Activated T-helper 9 cell treated with anti-CD3 and anti-CD28 coated beads, Interleukin-2, amount 50 U/mL, for 16 hours (primary cell): ENCODE measurements at regions not wholly inside any gene's neighbourhood (a gene's known extent, or its start where the extent isn't known, plus 50 kb on each side); places are given as distances from the start of the nearest gene placed in this dataset.

Experiments used
- DNase-seq: peaks from one replicate; pipeline ENCODE4 v3.0.0-alpha.2; 2020; ENCODE audit warnings: low read depth

DNA sequence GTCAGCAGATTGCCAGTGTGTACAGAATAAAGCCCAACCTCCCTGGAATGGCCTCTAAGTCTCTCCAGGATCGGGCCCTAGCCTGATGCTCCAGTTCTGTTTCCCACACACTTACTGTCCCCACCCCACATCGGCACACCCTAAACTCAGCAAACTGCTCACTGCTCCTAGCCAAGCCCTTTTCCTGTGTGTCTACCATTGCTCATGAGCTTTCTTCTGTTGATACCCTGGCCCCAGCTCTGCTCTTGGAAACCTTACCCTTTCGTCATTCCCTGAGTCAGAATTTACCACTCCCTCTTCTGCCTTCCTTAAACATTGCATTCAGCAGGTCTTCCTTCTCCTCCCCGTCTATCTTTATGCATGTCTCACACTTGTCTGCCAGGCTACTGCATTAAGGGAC is 158.9 kb downstream of the TMX1 start:
- DNase-seq = no peak

DNA sequence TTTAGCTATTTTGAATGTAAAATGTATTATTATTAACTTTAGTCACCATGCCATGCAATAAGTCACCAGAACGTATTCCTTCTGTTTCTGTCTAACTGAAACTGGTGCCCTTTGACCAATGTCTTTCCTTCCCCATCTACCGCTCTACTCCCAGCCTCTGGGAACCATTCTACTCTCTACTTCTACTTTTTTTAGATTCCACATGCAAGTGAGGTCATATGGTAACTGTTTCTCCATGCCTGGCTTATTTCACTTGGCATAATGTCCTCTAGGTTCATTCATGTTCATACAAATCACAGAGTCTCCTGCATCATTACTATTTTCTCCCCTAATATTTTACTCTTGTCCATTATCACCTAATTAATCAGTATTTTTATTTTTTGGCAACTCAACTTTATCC is 160.1 kb downstream of the TMX1 start:
- no peak for DNase-seq

DNA sequence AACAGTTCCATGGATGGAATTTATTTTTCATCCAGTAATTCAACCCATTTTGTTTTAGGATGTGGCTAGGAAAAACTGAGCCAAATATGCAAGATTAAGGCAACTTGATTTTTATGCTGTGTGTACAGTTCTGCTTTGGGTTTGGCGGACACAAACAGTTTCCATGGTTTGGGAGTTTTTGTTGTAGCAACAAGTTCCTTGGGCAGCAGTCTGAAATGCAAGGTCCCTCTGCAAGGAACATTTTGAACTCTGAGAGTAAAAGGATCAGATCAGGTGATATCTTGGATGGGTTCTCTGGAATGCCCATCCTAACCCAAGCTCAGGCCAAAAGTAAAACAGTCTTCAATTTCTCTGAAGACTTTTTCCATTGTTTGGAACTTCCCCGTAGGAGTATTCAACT is 161.2 kb downstream of the TMX1 start:
- no peak for DNase-seq

DNA sequence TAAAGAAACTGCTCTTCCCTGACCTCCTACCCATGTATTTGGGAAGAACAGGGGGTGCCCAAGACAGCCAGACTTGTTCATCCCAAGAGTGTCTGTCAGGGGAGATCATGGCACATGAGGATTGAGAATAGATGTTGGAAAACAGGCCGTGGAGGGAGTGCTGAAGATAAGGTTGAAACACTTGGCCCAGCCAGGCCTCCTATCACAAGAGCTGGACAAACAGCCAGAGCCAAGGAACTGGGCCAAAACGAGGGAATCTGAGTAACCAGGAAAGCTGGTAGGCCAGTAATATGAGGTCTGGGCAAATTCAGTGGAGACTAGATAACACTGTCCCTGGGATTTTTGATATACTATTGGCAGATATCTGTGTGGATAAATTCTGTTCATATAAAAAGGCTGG is 161.7 kb downstream of the TMX1 start:
- no peak for DNase-seq

DNA sequence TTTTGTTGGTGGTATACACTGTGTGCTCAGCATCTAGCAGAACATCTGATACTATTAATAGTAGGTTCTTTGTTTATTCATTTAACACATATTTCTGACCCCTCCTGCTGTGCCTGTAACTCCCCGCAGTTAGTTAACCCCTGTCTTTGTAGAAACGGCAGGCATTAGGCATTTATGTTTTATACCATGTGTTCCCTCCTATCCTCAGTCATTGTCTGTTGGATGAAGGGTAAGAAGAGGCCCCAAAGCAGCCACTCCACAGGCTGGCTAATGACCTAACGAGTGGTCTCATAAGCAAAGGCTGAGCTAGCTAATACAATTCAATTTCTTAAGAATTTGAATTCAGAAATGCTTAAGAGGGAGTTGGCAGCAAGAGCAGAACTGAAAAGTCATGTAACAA is 170.8 kb downstream of the TMX1 start:
- no peak for DNase-seq

DNA sequence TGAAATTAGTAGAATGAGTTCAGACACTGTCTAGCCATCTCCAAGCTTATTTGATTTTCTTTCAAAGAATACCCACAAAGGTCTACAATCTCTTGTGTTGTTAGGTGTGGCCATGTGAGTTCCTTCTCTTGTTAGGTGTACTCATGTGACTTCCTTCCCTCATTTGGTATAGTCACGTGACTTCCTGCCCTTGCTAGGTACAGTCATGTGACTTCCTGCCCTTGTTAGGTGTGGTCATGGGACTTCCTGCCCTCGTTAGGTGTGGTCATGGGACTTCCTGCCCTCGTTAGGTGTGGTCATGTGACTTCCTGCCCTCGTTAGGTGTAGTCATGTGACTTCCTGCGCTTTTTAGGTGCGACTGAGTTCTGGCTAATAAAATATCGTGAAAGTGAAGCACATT is 179.6 kb downstream of the TMX1 start:
- peak; percentile 14 for DNase-seq

DNA sequence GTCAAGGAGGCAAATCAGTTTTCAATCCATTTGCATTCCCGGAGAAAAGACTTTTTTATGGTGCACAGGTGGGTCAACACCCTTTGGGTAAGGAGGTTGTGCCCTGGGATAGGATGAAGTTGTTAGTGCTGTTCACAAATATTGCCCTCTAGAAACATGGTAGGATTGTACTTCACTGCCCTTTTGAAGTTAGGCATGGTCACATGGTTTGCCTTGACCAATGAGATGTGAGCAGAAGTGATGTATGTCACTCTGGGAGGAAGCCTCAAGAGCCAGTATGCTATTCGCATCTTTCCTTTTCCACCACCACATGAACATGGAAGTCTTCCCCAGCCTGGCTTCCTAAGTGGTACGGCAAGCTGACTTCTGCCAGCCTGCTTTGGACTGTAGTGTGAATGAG is 182.7 kb downstream of the TMX1 start:
- no peak for DNase-seq

DNA sequence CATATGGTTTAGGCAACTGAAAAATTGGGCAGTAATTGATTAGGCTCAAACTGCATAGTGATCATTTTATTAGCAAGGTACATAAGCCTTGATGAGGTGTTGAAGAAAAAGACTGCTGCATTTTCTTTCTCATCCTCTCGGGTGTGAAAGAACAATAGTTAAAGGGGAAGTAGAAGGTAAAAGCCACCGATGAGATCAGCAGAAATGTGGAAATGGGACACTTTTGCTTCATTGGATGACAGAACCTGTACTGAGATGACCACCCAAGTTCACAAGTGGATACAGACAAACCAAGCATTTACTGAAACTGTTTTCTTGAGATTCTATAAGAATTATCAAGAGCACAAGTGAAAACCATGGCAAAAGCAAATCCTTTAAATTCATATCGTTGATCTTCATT is 184.0 kb downstream of the TMX1 start:
- no peak for DNase-seq

DNA sequence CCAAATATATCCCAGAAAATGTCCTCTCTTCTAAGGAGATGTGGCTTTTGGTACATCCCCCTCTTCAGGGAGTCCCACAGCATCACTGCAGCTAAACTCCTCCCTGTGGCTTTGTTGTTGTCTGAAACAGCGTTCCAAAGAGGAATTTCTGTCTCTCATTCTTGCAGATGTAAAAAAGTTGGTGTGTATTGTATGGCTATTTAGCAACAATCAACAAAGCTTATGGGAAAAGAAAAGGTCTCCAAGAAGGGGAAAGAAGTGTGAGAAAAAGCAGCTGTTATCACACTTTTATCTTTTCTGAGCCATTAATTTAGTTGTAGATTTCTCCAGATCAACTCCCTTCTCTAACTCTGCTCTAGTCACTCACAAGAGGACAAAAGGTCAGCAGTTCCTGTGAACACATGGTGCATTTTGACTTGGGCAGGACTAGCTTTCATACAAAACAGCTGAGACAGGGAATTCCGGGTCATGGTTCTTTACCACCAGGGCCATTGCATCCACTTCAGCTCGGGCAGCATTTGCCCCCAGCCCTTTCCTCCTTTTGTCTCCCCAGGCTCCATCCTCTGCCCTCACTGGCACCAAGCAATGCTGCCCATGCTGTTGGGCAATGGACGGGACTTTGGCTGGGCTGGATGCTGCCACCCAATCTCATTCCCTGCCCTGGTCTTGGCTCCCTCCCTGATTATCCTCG is 184.7 kb downstream of the TMX1 start:
- no peak for DNase-seq

DNA sequence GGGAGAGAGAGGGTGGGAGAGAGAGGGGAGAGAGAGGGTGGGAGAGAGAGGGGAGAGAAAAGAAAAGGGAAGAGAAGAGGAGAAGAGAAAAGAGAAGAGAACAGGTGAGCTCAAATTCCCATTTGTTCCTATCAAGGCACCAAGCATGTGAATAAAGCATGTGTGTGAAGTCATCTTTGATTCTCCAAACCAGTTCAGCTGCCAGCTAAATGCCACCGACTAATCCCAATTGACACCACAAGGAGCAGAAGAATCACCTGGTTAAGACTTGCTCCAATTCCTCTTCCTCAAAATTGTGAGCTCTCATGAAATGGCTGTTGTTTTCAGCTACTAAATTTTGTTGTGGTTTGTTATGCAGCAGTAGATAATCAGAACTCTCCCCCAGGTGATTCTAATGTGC is 188.9 kb downstream of the TMX1 start:
- no peak for DNase-seq

DNA sequence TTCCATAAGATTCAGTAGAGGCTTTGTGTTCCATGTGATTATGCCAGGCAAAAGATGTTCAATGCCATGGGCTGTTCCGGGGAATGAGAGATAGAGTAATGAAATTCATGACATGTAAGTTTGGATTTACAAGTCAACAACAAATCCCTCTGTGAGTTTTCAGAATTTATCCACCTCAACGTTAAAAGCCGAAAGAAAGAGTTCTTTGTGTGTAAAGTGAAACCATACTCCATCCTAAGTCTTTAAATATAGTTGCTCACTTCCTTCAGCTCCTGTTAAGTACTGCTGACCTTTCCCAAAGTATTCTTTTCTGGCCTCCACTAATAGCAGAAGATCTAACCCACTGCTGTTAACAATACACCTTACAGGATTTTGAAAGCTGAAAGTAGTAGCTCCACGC is 190.0 kb downstream of the TMX1 start:
- DNase-seq = no peak

DNA sequence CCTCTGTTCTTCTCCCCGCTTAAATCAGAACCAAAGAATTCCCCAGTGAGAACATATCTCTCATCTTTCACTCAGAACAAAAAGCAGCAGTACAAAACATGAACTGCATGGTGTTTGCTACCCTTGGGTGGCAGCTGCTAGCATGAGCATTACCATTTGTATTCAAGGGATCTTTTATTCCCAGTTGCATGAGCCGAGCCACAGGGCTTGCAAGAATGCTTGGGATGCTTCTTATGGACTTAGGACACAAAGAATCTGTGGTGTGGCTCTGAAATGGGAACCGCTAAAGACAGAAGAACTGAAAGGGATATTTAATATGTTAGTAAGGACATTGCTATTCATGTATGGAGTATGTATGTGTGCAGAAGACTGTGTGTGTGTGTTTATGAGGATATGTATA is 190.6 kb downstream of the TMX1 start:
- no peak for DNase-seq

DNA sequence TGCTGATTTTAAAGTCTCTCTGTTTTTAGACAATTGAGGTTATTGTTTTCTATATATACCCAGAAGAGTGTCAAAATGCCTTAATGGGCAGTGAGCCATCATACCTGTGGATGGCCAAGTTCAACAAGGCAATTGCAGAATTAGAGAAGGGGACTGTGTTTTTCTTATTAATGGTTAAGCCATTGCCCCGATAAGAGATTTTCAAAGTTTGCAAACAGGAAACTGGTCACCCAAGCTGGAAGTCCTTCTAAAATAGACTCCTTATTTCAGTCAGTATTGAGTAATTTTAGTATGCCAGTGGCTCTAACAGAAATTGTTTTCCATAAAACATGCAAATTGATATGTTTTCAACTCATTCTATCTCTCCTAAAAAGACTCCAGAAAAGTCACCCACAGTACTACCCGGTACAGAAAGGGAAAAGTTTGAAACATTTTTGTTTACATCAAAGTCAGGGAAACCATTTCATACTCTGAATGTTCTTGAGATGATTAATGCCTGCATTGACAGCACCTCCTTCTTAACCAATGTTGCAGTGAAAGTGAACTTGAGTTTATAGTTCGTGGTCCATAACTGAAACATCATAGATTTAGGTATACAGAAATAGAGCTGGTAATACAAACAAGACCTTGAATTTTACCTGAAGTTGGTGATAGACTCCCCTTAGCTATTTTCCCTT is 191.1 kb downstream of the TMX1 start:
- no peak for DNase-seq

DNA sequence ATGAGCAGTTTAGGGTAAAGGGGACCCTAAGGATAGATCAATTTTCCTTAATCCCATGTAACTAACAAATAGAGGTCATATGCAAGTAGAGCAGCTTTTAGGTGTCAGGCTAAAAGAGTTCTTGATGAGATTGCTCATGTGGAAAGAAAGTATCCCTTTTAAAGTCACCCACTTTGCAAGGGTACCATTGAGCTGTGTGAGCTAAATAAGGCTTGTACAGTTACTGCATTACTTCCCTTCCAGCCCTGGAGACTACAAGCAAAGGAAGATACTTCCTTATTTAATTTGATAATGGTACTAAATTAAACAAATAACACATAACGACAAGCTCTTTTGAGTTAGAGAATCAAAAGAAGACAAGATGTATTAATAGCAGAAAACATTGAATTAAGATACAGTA is 191.7 kb downstream of the TMX1 start:
- DNase-seq = no peak

DNA sequence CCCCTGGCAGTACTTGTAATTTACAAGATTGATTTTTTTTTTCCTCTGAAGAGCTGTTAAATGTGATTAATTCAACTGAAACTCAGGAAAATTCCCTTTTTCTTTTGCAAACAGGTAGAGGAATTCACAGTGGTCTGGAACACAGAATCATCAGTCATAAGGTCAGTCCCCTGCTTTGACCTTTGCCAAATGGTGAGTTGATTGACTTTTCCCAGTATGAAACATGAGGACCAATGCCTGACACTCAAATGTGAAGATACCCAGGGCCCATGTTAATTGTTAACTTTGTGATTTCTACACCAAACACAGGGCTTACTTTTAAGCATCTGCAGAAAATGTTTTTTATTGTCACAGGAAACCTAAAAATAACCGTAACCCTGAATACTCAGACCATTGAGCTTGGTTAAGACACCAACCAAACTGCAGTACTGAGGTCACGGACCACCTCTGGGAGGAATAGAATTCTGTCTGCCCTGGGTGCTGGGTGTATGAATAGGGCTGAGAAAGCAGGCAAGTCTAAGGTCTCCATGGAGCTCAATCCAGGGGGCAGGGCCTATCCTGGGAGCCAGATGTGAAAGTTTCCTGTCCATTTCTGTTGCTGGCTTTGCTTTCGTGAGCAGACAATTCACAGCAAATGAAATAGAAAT is 192.4 kb downstream of the TMX1 start:
- DNase-seq = no peak

DNA sequence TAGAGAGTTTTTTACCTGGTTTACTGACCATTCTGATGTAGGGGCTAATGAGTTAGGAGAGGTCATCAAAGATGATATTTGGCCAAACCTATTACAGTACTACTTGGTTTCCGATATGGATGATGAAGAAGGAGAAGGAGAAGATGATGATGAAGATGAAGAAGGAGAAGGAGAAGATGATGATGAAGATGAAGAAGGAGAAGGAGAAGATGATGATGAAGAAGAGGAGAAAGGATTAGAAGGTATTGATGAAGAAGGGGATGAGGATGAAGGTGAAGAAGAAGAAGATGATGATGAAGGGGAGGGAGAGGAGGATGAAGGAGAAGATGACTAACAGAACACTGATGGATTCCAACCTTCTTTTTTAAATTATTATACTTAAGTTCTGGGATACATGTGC is 196.6 kb downstream of the TMX1 start:
- no peak for DNase-seq

DNA sequence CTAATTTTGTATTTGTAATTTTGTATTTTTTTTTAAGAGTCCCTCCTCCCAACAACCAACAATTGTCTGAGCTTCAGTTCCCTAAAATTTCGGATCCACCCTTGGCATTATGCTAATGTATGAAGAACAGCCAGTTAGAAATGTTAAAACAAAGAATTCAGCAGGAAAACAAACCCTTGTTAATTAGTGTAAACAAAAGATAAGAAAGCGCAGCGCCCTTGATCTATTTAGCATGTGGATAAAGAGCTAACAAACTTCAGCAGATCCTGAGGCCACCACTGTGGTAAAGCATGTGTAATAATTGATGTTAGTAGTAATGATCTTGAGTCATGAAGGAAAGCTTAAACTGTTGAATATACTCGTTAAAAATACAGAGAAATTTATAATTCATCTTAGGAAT is 199.8 kb downstream of the TMX1 start:
- DNase-seq = no peak

DNA sequence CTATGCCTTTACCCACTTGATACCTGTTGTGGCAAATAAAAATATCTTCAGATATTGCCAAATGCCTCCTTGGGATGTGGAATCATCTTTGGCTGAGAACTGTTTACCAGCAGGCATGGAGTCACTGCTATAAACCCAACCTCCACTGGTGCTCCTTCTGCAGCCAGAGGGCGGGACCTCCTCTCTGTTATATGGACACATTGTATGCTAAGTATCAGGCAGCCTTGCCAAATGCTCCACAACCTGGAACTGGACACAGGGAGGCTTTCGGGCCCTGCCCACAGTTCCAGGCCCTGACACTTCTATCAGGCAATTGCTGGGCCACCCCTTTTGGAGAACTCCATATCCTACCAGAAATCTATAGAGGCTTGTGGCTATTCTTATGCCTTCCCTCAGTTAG is 201.0 kb downstream of the TMX1 start:
- DNase-seq = no peak

DNA sequence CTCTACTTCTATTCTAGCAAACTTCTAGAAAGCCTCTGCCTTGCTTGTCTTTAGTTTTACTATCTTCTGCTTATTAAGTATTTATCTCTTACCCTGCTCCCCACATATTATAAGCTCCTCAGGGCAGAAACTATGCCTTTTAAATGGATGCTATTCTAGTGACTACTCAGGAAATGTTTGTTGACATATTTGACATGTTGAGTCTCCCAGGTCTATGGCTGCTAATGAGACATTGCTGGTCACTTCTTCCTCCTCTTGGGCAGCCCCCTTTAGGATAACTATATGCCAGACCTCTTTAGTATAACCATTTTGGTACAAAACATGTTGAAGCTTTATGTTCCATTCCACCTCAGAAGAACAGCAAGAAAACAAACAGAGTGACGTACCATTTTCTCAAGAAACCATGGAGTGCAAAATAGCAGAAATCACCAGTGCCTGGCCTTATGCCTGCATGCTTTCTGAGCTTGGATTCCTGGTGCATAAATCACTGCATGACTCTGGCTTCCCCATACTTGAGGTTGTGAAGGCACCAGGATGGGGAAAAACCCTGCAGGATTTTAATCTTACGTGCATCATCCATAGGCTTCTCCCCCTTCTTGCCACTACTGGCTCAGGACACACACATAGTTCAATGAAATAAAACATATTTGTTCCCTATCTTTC is 202.6 kb downstream of the TMX1 start:
- DNase-seq = no peak

DNA sequence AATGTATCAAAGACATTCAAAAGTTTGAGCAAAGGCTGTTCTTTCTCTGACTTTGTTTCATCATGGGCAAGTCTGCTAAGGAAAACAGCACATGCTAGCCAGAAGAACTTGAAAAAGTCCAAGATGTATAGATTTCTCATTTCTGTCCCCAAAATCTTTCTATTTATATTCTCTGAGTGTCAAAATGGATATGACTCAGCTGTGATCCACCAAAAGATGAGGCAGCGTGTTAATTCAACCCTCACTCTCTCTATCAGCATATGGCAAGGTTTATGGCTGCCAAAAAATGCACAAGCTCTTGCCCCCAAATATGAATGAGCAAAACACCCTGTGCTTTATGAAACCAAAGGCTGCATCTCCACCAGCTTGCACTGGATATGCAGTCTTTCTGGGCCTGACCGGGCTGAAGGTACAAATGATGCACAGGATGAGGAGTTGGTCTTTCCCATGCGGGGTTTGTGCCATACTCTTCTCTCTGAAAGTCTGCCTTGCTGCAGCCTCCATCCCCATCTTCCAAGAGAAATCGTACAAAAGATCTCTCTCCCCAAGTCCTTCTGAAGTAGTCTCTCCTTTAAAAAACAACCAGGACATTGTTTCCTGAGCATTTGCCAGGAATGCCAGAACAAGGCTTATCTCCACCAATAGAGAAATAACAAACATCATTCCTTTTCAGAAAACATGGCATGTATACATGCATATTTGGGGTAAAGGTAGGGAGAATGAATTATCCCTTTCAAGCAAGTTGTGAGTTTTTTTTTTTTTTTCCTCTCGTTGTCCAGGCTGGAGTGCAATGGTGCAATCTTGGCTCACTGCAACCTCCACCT is 203.4 kb downstream of the TMX1 start:
- DNase-seq = no peak

DNA sequence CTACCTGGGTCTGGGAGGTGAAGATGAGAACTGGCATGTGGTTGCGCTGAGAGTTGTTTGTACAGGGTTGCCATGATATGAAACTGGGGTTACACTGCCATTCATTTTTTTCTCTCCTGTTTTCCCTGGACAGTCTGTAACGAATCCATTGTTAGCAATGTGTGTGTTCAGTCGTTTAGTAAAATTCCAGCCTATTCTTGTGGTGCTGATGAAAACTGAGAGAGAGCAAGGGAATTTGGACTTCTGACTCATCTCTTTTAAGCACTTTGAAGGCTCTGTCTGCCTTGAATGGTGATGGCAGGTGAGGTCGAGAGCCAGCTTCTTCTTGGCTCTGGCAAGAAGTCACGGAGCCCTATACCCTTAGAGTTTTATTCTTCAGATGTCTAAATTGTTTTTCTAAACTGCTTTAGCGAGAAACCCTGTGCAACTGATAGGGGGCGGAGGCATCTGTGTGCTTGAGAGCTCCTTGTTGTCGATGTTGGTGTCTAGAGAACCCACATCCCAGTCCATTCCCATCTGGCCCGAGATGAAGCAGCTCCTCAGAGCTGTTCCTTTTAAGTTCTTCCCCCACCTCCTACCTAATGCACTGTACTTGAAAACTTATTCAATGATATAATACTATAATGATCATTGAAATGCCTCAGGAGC is 204.4 kb downstream of the TMX1 start:
- no peak for DNase-seq

DNA sequence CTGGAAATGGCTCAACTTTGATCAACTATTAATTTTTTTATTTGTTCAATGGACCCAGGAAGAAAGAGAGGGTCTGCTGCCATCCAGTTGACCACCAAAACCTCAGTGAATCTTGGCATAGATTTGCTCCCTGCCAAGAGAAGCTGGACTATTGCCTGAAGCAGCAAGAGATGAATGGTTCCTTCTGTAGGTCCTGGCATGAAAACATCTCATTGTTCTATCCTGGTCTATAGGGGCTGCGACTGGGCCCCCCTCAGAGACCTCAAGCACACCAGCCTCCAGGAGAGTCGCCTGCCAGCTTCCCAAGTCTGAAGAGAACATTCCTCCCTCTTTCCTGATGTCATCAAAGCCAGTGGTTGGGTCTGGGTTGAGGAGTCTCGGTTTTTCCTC is 204.9 kb downstream of the TMX1 start:
- DNase-seq = no peak
